A549 (cell line): ENCODE measurements at regions not wholly inside any gene's neighbourhood (a gene's known extent, or its start where the extent isn't known, plus 50 kb on each side); places are given as distances from the start of the nearest gene placed in this dataset.

ENCODE experiments used
- ATAC-seq, 2 experiments: fragments of 200-7000 bp in 1 of 2; fragments of >200 bp in 1 of 2; cut with Nextera tagmentation in 1 of 2; cut with Tn5 transposase in 1 of 2; 3 replicates each; pipeline versions ENCODE4 v1.8.0 to v1.9.1; 2018 to 2020; ENCODE audit warnings: mild to moderate bottlenecking in 1 of 2, moderate library complexity in 1 of 2
- CTCF ChIA-PET: fragments of 300-600 bp; sonication (Branson Sonifier 250); formaldehyde crosslinking; extraction: SDS; loops from one replicate; lab custom pipeline; 2021; ENCODE audit warnings: antibody characterized with exemption, inconsistent platforms; lab: Yijun Ruan, JAX
- POLR2A ChIA-PET: fragments of 350-600 bp; formaldehyde crosslinking; extraction: SDS; loops from one replicate; lab custom pipeline; 2021; ENCODE audit warnings: antibody characterized with exemption, inconsistent platforms; lab: Yijun Ruan, JAX
- DNase-seq, 2 experiments: peaks; one replicate each; pipeline versions ENCODE4 v3.0.0 to v3.0.0-alpha.2; 2011 to 2016; ENCODE audit warnings: low read depth in 1 of 2, low spot score in 1 of 2
- FAIRE-seq: peaks from 2 replicates; lab custom pipeline; 2011; peaks lifted over from hg19 to GRCh38; lab: Jason Lieb, UNC
- H3K27ac ChIP-seq, 2 experiments: fragments of >200 bp; sonication (Bioruptor Twin); formaldehyde crosslinking; 3 replicates each; pipeline ENCODE4 v1.5.1; 2016 to 2017
- H3K4me1 ChIP-seq: fragments of >200 bp; sonication (Bioruptor Twin); formaldehyde crosslinking; 3 replicates; pipeline ENCODE4 v1.6.1; 2016
- H3K4me2 ChIP-seq: fragments of >200 bp; sonication (Bioruptor Twin); formaldehyde crosslinking; 3 replicates; pipeline ENCODE4 v1.6.1; 2016
- H3K4me3 ChIP-seq: fragments of >200 bp; sonication (Bioruptor Twin); formaldehyde crosslinking; 3 replicates; pipeline ENCODE4 v1.5.1; 2016
- H3K9me3 ChIP-seq: fragments of >200 bp; sonication (Bioruptor Twin); formaldehyde crosslinking; 3 replicates; pipeline ENCODE4 v1.6.1; 2016
- CBX8 ChIP-seq: fragments of 200-600 bp; sonication (generic); IDR thresholded peaks from 2 replicates; pipeline ENCODE4 v1.6.1; 2016
- CEBPB ChIP-seq, 2 experiments: fragments of >200 bp in 1 of 2; sonication (Bioruptor Twin) in 1 of 2; formaldehyde crosslinking in 1 of 2; IDR thresholded peaks; 2 replicates each; pipeline ENCODE4 v1.6.1; 2012 to 2016
- EHMT2 ChIP-seq: fragments of 200-600 bp; sonication (generic); IDR thresholded peaks from 2 replicates; pipeline ENCODE4 v1.6.1; 2016; ENCODE audit warnings: antibody characterized with exemption, low read depth, mild to moderate bottlenecking, moderate library complexity
- EP300 ChIP-seq, 2 experiments: fragments of >200 bp; sonication (Bioruptor Twin); formaldehyde crosslinking; IDR thresholded peaks; 2 replicates in 1 of 2; 3 replicates in 1 of 2; pipeline ENCODE4 v1.6.1; 2016 to 2017
- FOSB ChIP-seq: fragments of 250-450 bp; sonication (Bioruptor Pico); IDR thresholded peaks from 2 replicates; pipeline ENCODE4 v1.5.0; 2020; ENCODE audit warnings: mild to moderate bottlenecking, moderate library complexity
- FOSL2 ChIP-seq, 2 experiments: fragments of 450-650 bp in 1 of 2; fragments of >200 bp in 1 of 2; sonication (Bioruptor Twin) in 1 of 2; formaldehyde crosslinking; IDR thresholded peaks; 2 replicates each; pipeline versions ENCODE4 v1.5.0 to v1.6.1; 2016 to 2020; ENCODE audit warnings: mild to moderate bottlenecking in 1 of 2, moderate library complexity in 1 of 2
- FOXS1 ChIP-seq: fragments of 250-450 bp; sonication (Bioruptor Pico); IDR thresholded peaks from 2 replicates; pipeline ENCODE4 v1.5.0; 2020; ENCODE audit warnings: mild to moderate bottlenecking, moderate library complexity
- GATA3 ChIP-seq: IDR thresholded peaks from 2 replicates; pipeline ENCODE4 v1.6.1; 2012; ENCODE audit warnings: borderline replicate concordance
- HOXB13 ChIP-seq: fragments of 250-450 bp; sonication (Bioruptor Pico); IDR thresholded peaks from 2 replicates; pipeline ENCODE4 v1.5.0; 2020; ENCODE audit warnings: low read depth, mild to moderate bottlenecking, moderate library complexity
- JUN ChIP-seq, 2 experiments: fragments of >200 bp; sonication (Bioruptor Twin); formaldehyde crosslinking; IDR thresholded peaks; 2 replicates in 1 of 2; 3 replicates in 1 of 2; pipeline ENCODE4 v1.6.1; 2016 to 2017
- KDM1A ChIP-seq: fragments of 200-600 bp; sonication (generic); IDR thresholded peaks from 2 replicates; pipeline ENCODE4 v1.6.1; 2016; ENCODE audit warnings: low read depth, mild to moderate bottlenecking
- MAZ ChIP-seq: fragments of 150-350 bp; IDR thresholded peaks from 2 replicates; pipeline ENCODE4 v1.6.1; 2014; ENCODE audit warnings: antibody characterized with exemption, low read depth, low read length, borderline replicate concordance
- MYC ChIP-seq: IDR thresholded peaks from 2 replicates; pipeline ENCODE4 v1.6.1; 2012; ENCODE audit warnings: mild to moderate bottlenecking, inconsistent platforms, low read length, improper control_type of control experiment, borderline replicate concordance
- NFE2L2 ChIP-seq: fragments of 150-350 bp; conservative IDR thresholded peaks from 2 replicates; pipeline ENCODE4 v1.6.1; 2014; ENCODE audit warnings: low read length
- NPAS2 ChIP-seq: fragments of 250-450 bp; sonication (Bioruptor Pico); IDR thresholded peaks from 2 replicates; pipeline ENCODE4 v1.8.0; 2022; ENCODE audit warnings: mild to moderate bottlenecking, moderate library complexity, borderline replicate concordance
- POLR2A ChIP-seq: IDR thresholded peaks from 2 replicates; pipeline ENCODE4 v1.6.1; 2012; ENCODE audit warnings: mild to moderate bottlenecking, low read length
- RAD21 ChIP-seq, 2 experiments: fragments of >200 bp in 1 of 2; sonication (Bioruptor Twin) in 1 of 2; formaldehyde crosslinking in 1 of 2; IDR thresholded peaks in 1 of 2; conservative IDR thresholded peaks in 1 of 2; 2 replicates in 1 of 2; 3 replicates in 1 of 2; pipeline ENCODE4 v1.6.1; 2012 to 2018; ENCODE audit warnings: inconsistent platforms in 1 of 2
- RARB ChIP-seq: fragments of 250-450 bp; sonication (Bioruptor Pico); IDR thresholded peaks from 2 replicates; pipeline ENCODE4 v1.8.0; 2021; ENCODE audit warnings: mild to moderate bottlenecking, moderate library complexity
- RCOR1 ChIP-seq: fragments of 150-350 bp; IDR thresholded peaks from 2 replicates; pipeline ENCODE4 v1.6.1; 2014; ENCODE audit warnings: antibody characterized with exemption, low read length, low read depth
- RFX5 ChIP-seq: fragments of 450-650 bp; IDR thresholded peaks from 2 replicates; pipeline ENCODE4 v1.7.1; 2014; ENCODE audit warnings: antibody characterized with exemption, mild to moderate bottlenecking, moderate library complexity
- SMC3 ChIP-seq: fragments of >200 bp; sonication (Bioruptor Twin); formaldehyde crosslinking; IDR thresholded peaks from 3 replicates; pipeline ENCODE4 v1.6.1; 2018; ENCODE audit warnings: inconsistent platforms
- SREBF2 ChIP-seq: fragments of 450-650 bp; IDR thresholded peaks from 2 replicates; pipeline ENCODE4 v1.6.1; 2014; ENCODE audit warnings: mild to moderate bottlenecking, moderate library complexity
- TFCP2L1 ChIP-seq: fragments of 250-450 bp; sonication (Bioruptor Pico); IDR thresholded peaks from 2 replicates; pipeline ENCODE4 v1.5.0; 2021; ENCODE audit warnings: mild to moderate bottlenecking
- TP53 ChIP-seq: fragments of 250-450 bp; sonication (Bioruptor Pico); IDR thresholded peaks from 2 replicates; pipeline ENCODE4 v1.5.0; 2021; ENCODE audit warnings: mild to moderate bottlenecking, moderate library complexity
- ZC3H11A ChIP-seq: fragments of 450-650 bp; IDR thresholded peaks from 2 replicates; pipeline ENCODE4 v1.6.1; 2014; ENCODE audit warnings: antibody characterized with exemption, mild to moderate bottlenecking
- ZFP36 ChIP-seq: fragments of 450-650 bp; IDR thresholded peaks from 2 replicates; pipeline ENCODE4 v1.6.1; 2014; ENCODE audit warnings: borderline replicate concordance; ENCODE audit not compliant: partially characterized antibody
- ZNF302 ChIP-seq: fragments of 250-450 bp; sonication (Bioruptor Pico); IDR thresholded peaks from 2 replicates; pipeline ENCODE4 v1.9.0; 2021; ENCODE audit warnings: inconsistent platforms, mild to moderate bottlenecking, moderate library complexity
- ZSCAN20 ChIP-seq: fragments of 250-450 bp; sonication (Bioruptor Pico); IDR thresholded peaks from 2 replicates; pipeline ENCODE4 v1.8.0; 2022; ENCODE audit warnings: mild to moderate bottlenecking, moderate library complexity
- WGBS: methylation state at CpG from one replicate; pipeline ENCODE4 v1.1.6; 2017; ENCODE audit errors: missing lambda C conversion rate; 5-methylcytosine and 5-hydroxymethylcytosine counted together
- TF ChIP-seq, protein P1 (sequence below): fragments of >200 bp; sonication (Bioruptor Twin); formaldehyde crosslinking; IDR thresholded peaks from 2 replicates; pipeline ENCODE4 v1.6.1; 2016
- TF ChIP-seq, protein P2 (sequence below): fragments of >200 bp; sonication (Bioruptor Twin); formaldehyde crosslinking; IDR thresholded peaks from 3 replicates; pipeline ENCODE4 v1.6.1; 2016

DNA sequence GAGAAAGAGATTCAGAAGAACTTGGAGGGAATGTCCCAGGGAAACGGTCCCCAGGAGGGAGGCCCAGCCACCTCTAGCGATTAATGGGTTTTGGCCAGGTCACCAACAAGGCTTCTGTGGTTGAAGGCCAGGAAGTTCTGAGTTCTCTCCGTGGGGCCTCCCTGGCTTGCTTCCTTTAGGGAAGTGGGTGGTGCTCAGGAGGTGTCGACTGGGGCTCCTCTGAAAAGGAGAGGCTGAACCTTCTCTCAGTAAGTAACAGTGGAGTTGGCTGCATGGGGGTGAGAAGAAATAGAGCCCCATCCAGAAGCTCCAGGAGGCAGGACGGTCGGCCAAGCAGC lies 77.1 kb upstream of the GSE1 start:
- ATAC-seq: no peak
- DNase-seq: no peak
- ChIA-PET CTCF (interaction anchor here (0.8 to 1.8 kb wide), 3 partner anchors 17 to 37 kb away, joined by 3 to 4 read pairs (median 4); no protein-coding TSS in a partner anchor), POLR2A (no interaction called here)
- TF ChIP-seq RFX5 (no peak), TFCP2L1 (CRISPR knock-in tag) (no peak), POLR2A (no peak), ZSCAN20 (no peak), EP300 (IDR thresholded peaks at IDR 0.05) (no peak), GATA3 (no peak), SREBF2 (no peak), RCOR1 (no peak), NFE2L2 (no peak), MAZ (no peak), NPAS2 (CRISPR knock-in tag) (no peak), TP53 (CRISPR knock-in tag) (no peak), HOXB13 (no peak), RARB (no peak), FOSB (CRISPR knock-in tag) (no peak), ZC3H11A (no peak), SMC3 (no peak)
- TF ChIP-seq, protein P1, sequence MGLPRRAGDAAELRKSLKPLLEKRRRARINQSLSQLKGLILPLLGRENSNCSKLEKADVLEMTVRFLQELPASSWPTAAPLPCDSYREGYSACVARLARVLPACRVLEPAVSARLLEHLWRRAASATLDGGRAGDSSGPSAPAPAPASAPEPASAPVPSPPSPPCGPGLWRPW: no peak
- TF ChIP-seq, protein P2, sequence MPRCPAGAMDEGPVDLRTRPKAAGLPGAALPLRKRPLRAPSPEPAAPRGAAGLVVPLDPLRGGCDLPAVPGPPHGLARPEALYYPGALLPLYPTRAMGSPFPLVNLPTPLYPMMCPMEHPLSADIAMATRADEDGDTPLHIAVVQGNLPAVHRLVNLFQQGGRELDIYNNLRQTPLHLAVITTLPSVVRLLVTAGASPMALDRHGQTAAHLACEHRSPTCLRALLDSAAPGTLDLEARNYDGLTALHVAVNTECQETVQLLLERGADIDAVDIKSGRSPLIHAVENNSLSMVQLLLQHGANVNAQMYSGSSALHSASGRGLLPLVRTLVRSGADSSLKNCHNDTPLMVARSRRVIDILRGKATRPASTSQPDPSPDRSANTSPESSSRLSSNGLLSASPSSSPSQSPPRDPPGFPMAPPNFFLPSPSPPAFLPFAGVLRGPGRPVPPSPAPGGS: no peak
- H3K4me1 ChIP-seq: no peaks in the 10 kb centered on the region
- FAIRE-seq: no peak
- H3K4me2 ChIP-seq: no peak overlapping the region
- 70% methylated on average over 6 of the region's 6 CpGs for WGBS
- H3K27ac ChIP-seq: peak overlapping the region in 1 of 2 experiments; percentile 7; a peak in 1 of 6 replicates
- H3K9me3 ChIP-seq: peaks cover 12% of the 10 kb centered on the region
- no peak overlapping the region for H3K4me3 ChIP-seq

- WGBS: 86% methylated on average over 29 of the region's 30 CpGs
Measured at GRCh38 chr16:85536411-85537330, 76.5 kb upstream of the GSE1 start.

More at GRCh38 chr16:85536411-85537330, 76.5 kb upstream of the GSE1 start:
- FAIRE-seq: no peak
- Histone ChIP-seq H3K4me3 (no peak overlapping the region), H3K4me2 (no peak overlapping the region), H3K4me1 (no peaks in the 10 kb centered on the region), H3K9me3 (peaks cover 12% of the 10 kb centered on the region), H3K27ac (peak overlapping the region in 1 of 2 experiments; percentile 7; a peak in 1 of 6 replicates)
- ChIA-PET CTCF (interaction anchor here (0.5 to 4.9 kb wide), 7 partner anchors 7 to 134 kb away, joined by 3 to 34 read pairs (median 3); no protein-coding TSS in a partner anchor), POLR2A (no interaction called here)
- ATAC-seq: no peak
- DNase-seq: no peak
- TF ChIP-seq ZFP36 (no peak), JUN (IDR thresholded peaks at IDR 0.05) (no peak), ZNF302 (CRISPR knock-in tag) (no peak), NPAS2 (CRISPR knock-in tag) (no peak), FOSL2 (IDR thresholded peaks at IDR 0.05) (no peak), FOSL2 (CRISPR knock-in tag; IDR thresholded peaks at IDR 0.05) (no peak), KDM1A (no peak), EHMT2 (no peak), CBX8 (no peak), CEBPB (IDR thresholded peaks at IDR 0.05) (no peak), RAD21 (conservative IDR thresholded peaks at IDR 0.05 in 1 of 2, IDR thresholded peaks at IDR 0.05 in 1 of 2) (no peak), GATA3 (no peak), MYC (no peak), FOXS1 (CRISPR knock-in tag) (no peak)
- TF ChIP-seq, protein P2: no peak
